Gastrocnemius medialis (tissue), 4 donors: ENCODE measurements at regions not wholly inside any gene's neighbourhood (a gene's known extent, or its start where the extent isn't known, plus 50 kb on each side); places are given as distances from the start of the nearest gene placed in this dataset.

Source experiments
- POLR2A ChIP-seq, 2 donors: fragments of 450-650 bp; IDR thresholded peaks; one replicate each; pipeline ENCODE4 v1.6.1; 2017; ENCODE audit warnings: antibody characterized with exemption in 2 of 2, mild to moderate bottlenecking in 2 of 2, moderate library complexity in 2 of 2
- TF ChIP-seq, protein P1 (sequence below), 5 experiments: fragments of 450-650 bp in 3 of 5; fragments of 200-600 bp in 2 of 5; sonication (generic) in 2 of 5; IDR thresholded peaks in 4 of 5; conservative IDR thresholded peaks in 1 of 5; 1 replicate in 4 of 5; 2 replicates in 1 of 5; pipeline ENCODE4 v1.5.1; 2016 to 2019; ENCODE audit warnings: antibody characterized with exemption in 5 of 5, mild to moderate bottlenecking in 3 of 5, moderate library complexity in 3 of 5

DNA sequence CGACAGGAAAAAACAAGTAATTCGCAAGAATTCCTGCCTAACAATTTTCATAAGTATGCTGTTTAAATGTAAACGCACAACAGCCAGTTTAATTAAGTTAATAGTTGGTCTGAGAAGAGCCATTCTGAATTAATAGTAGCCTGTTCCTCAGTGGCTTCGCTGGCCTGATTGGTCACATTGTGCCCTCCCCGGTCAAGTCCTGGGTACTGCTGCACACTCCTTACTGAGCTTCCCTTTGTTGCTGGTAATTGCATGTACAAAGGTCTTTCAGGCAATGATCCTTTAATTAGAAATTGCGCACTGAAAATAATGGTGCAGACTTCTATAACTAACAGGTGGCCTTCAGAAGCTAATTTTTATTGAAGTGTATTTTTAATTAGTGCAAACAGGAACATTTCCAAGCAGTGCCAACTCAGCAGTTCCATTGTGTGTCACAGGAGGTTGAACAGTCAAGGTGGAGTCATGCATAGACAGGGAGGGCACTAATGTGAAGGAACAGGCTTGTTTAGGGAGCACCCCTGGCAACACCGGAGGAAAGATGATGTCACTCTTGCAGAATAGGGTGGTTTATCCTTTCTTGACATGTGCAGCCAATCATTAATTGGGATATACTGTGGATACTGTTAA is 92.6 kb upstream of the SLC22A23 start:
- TF ChIP-seq, protein P1, sequence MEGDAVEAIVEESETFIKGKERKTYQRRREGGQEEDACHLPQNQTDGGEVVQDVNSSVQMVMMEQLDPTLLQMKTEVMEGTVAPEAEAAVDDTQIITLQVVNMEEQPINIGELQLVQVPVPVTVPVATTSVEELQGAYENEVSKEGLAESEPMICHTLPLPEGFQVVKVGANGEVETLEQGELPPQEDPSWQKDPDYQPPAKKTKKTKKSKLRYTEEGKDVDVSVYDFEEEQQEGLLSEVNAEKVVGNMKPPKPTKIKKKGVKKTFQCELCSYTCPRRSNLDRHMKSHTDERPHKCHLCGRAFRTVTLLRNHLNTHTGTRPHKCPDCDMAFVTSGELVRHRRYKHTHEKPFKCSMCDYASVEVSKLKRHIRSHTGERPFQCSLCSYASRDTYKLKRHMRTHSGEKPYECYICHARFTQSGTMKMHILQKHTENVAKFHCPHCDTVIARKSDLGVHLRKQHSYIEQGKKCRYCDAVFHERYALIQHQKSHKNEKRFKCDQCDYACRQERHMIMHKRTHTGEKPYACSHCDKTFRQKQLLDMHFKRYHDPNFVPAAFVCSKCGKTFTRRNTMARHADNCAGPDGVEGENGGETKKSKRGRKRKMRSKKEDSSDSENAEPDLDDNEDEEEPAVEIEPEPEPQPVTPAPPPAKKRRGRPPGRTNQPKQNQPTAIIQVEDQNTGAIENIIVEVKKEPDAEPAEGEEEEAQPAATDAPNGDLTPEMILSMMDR (IDR thresholded peaks at IDR 0.05 in 4 of 5, conservative IDR thresholded peaks at IDR 0.05 in 1 of 5): no peak
- TF ChIP-seq POLR2A (IDR thresholded peaks at IDR 0.05): no peak
